NB4 (cell line): ENCODE measurements at regions not wholly inside any gene's neighbourhood (a gene's known extent, or its start where the extent isn't known, plus 50 kb on each side); places are given as distances from the start of the nearest gene placed in this dataset.

ENCODE experiments used
- MAX ChIP-seq: IDR thresholded peaks from 2 replicates; pipeline ENCODE4 v1.6.1; 2011; ENCODE audit warnings: low read depth, low read length
- MYC ChIP-seq: IDR thresholded peaks from 2 replicates; pipeline ENCODE4 v1.6.1; 2011; ENCODE audit warnings: low read depth, low read length
- POLR2A ChIP-seq: IDR thresholded peaks from 2 replicates; pipeline ENCODE4 v1.6.1; 2011; ENCODE audit warnings: mild to moderate bottlenecking; ENCODE audit not compliant: insufficient read length; ENCODE audit errors: extremely low read depth
- TF ChIP-seq, protein P1 (sequence below): IDR thresholded peaks from one replicate; pipeline ENCODE4 v1.5.1; 2012; ENCODE audit warnings: low read depth, low read length

GRCh38 chr21:40964691-40965090 lies 117.7 kb upstream of the DSCAM start:
- TF ChIP-seq, protein P1, sequence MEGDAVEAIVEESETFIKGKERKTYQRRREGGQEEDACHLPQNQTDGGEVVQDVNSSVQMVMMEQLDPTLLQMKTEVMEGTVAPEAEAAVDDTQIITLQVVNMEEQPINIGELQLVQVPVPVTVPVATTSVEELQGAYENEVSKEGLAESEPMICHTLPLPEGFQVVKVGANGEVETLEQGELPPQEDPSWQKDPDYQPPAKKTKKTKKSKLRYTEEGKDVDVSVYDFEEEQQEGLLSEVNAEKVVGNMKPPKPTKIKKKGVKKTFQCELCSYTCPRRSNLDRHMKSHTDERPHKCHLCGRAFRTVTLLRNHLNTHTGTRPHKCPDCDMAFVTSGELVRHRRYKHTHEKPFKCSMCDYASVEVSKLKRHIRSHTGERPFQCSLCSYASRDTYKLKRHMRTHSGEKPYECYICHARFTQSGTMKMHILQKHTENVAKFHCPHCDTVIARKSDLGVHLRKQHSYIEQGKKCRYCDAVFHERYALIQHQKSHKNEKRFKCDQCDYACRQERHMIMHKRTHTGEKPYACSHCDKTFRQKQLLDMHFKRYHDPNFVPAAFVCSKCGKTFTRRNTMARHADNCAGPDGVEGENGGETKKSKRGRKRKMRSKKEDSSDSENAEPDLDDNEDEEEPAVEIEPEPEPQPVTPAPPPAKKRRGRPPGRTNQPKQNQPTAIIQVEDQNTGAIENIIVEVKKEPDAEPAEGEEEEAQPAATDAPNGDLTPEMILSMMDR, result no peak
- TF ChIP-seq POLR2A, result no peak
- TF ChIP-seq MAX, result no peak
- no peak for TF ChIP-seq MYC
